Stomach (tissue), 4 donors: ENCODE measurements at regions not wholly inside any gene's neighbourhood (a gene's known extent, or its start where the extent isn't known, plus 50 kb on each side); places are given as distances from the start of the nearest gene placed in this dataset.

Experiments
- CTCF ChIP-seq, 7 experiments: fragments of 450-650 bp in 4 of 7; fragments of 200-600 bp in 3 of 7; sonication (generic) in 3 of 7; IDR thresholded peaks; one replicate each; pipeline ENCODE4 v1.5.1; 2016 to 2019; ENCODE audit warnings: antibody characterized with exemption in 7 of 7, control low read depth in 2 of 7, mild to moderate bottlenecking in 1 of 7
- EP300 ChIP-seq: sonication (generic); formaldehyde crosslinking; IDR thresholded peaks from one replicate; pipeline ENCODE4 v1.6.1; 2017; ENCODE audit warnings: antibody characterized with exemption

GRCh38 chr7:130908345-130909160 lies 174.5 kb upstream of the KLF14 start:
- no peak for TF ChIP-seq CTCF (IDR thresholded peaks at IDR 0.05)
- TF ChIP-seq EP300: no peak
